ENCODE measurements at regions not wholly inside any gene's neighbourhood (a gene's known extent, or its start where the extent isn't known, plus 50 kb on each side); places are given as distances from the start of the nearest gene placed in this dataset.

GRCh38 chr2:173651891-173652290 is 297.2 kb downstream of the CDCA7 start:
- WGBS (ENCODE audit: extremely low coverage, insufficient read length, low lambda C conversion rate): no CpG with 5 or more reads among the region's 2 CpGs
- Histone ChIP-seq H3K23me2 (ENCODE audit: insufficient read length, low read depth, low read length, poor library complexity, severe bottlenecking) (no peaks in the 10 kb centered on the region), H4K5ac (ENCODE audit: insufficient read length, low read depth, low read length) (no peak overlapping the region), H2BK120ac (ENCODE audit: low read depth, low read length, poor library complexity, severe bottlenecking) (no peak overlapping the region), H3K9me3 (ENCODE audit: control insufficient read depth, low read depth, low read length) (no peaks in the 10 kb centered on the region), H3K27me3 (ENCODE audit: insufficient read depth, low read length) (no peaks in the 10 kb centered on the region), H3K14ac (ENCODE audit: insufficient read depth, low read length) (no peak overlapping the region), H2AK5ac (ENCODE audit: insufficient read length, low read length) (no peak overlapping the region), H3K79me2 (ENCODE audit: insufficient read depth, low read length) (no peaks in the 10 kb centered on the region), H3K18ac (ENCODE audit: insufficient read length, low read depth, low read length) (no peak overlapping the region), H3K9ac (ENCODE audit: extremely low read depth, insufficient read length, low read length) (no peak overlapping the region), H2BK15ac (ENCODE audit: low read depth, low read length) (no peak overlapping the region), H3K4me1 (ENCODE audit: insufficient read depth, low read length) (no peaks in the 10 kb centered on the region; the same call in 1 of the 2 replicates), H4K20me1 (ENCODE audit: control insufficient read depth, insufficient read depth, insufficient read length) (no peaks in the 10 kb centered on the region), H3K4me2 (ENCODE audit: insufficient read depth, insufficient read length, low read length) (no peak overlapping the region), H2BK20ac (ENCODE audit: low read depth, low read length, poor library complexity, severe bottlenecking) (no peak overlapping the region), H3K56ac (ENCODE audit: insufficient read length, low read depth, low read length) (no peak overlapping the region), H4K91ac (ENCODE audit: insufficient read length, low read depth, low read length) (no peak overlapping the region), H2BK12ac (ENCODE audit: insufficient read length, low read depth, low read length) (no peak overlapping the region), H3K79me1 (ENCODE audit: insufficient read depth, low read depth, low read length, poor library complexity, severe bottlenecking) (no peaks in the 10 kb centered on the region), H3T11ph (ENCODE audit: low read length) (no peak overlapping the region), H3K27ac (ENCODE audit: insufficient read length, low read depth, low read length) (no peak overlapping the region), H3K4ac (ENCODE audit: low read depth, low read length) (no peak overlapping the region), H3K23ac (ENCODE audit: insufficient read length, low read depth, low read length) (no peak overlapping the region), H4K8ac (replicated peaks; ENCODE audit: insufficient read length, low read depth, low read length) (no peak overlapping the region), H2AFZ (ENCODE audit: low read length) (no peak overlapping the region), H2BK5ac (ENCODE audit: insufficient read length, low read length) (no peak overlapping the region)
- Mint-ChIP-seq H3K9me3 (peaks cover 0 to 3% of the 10 kb centered on the region in 2 experiments; a peak in 1 of 5 replicates), H3K27me3 (ENCODE audit: low read depth) (no peaks in the 10 kb centered on the region), H3K4me1 (peaks cover 20 to 23% of the 10 kb centered on the region in 2 experiments), H3K36me3 (ENCODE audit: insufficient read depth in 1 of 3, low read depth in 3 of 3) (0 out of 7 replicates have a peak, but pooled peaks cover 0 to 3% (median 0%) of the 10 kb centered on the region in 3 experiments), H3K27ac (no peak overlapping the region), H3K4me3 (no peak overlapping the region)
- no peak for TF ChIP-seq CTCF (conservative IDR thresholded peaks at IDR 0.05)
- no peak for DNase-seq
